ENCODE measurements at regions not wholly inside any gene's neighbourhood (a gene's known extent, or its start where the extent isn't known, plus 50 kb on each side); places are given as distances from the start of the nearest gene placed in this dataset.

GRCh38 chr2:33924586-33925169 lies 325.6 kb upstream of the FAM98A start:
- no peaks in the 10 kb centered on the region for H3K36me3 ChIP-seq (ENCODE audit: low read depth, low read length)
- intact Hi-C loops (cut with micrococcal nuclease): no loop called here
- ChIA-PET POLR2A (ENCODE audit: unreplicated experiment) (no interaction called here), CTCF (no interaction called here)
- ATAC-seq (no peak), DNase-seq (no peak)
- H3F3A ChIP-seq (ENCODE audit: low read length, unreplicated experiment): no peaks in the 10 kb centered on the region
- no peak overlapping the region for H3K4me3 ChIP-seq (ENCODE audit: low read length)
- TF ChIP-seq CTCF (conservative IDR thresholded peaks at IDR 0.05; ENCODE audit: low read depth, low read length) (no peak), EZH2 (IDR thresholded peaks at IDR 0.05; ENCODE audit: low read length, unreplicated experiment) (no peak), EZH2phosphoT487 (IDR thresholded peaks at IDR 0.05; ENCODE audit: borderline replicate concordance, low read length) (no peak)
- no peaks in the 10 kb centered on the region for H3K4me1 ChIP-seq (ENCODE audit: insufficient read depth, low read length)
- H3K9me3 ChIP-seq (ENCODE audit: low read length): no peaks in the 10 kb centered on the region
- H3K27me3 ChIP-seq (ENCODE audit: low read length): no peaks in the 10 kb centered on the region
- H4K20me1 ChIP-seq (ENCODE audit: low read length): no peaks in the 10 kb centered on the region
- no peak overlapping the region for H3K9ac ChIP-seq (ENCODE audit: low read length)
- BruUV-seq (replicated peaks): no TSS peak
- H3K27ac ChIP-seq (ENCODE audit: low read length): no peak overlapping the region
- no peaks in the 10 kb centered on the region for H3K79me2 ChIP-seq (ENCODE audit: low read length)
- H3K4me2 ChIP-seq (ENCODE audit: low read length): no peak overlapping the region
- no peak overlapping the region for H2AFZ ChIP-seq (ENCODE audit: low read length)
- H3K9me2 ChIP-seq (replicated peaks; ENCODE audit: low read length): no peaks in the 10 kb centered on the region

GRCh38 chr2:33917252-33917651 lies 318.2 kb upstream of the FAM98A start:
- no TSS peak for BruUV-seq (replicated peaks)
- Histone ChIP-seq H3K27ac (ENCODE audit: low read length) (no peak overlapping the region), H2AFZ (ENCODE audit: low read length) (no peak overlapping the region), H3K79me2 (ENCODE audit: low read length) (no peaks in the 10 kb centered on the region), H3K4me2 (ENCODE audit: low read length) (no peak overlapping the region), H3K27me3 (ENCODE audit: low read length) (no peaks in the 10 kb centered on the region), H3K4me1 (ENCODE audit: insufficient read depth, low read length) (no peaks in the 10 kb centered on the region), H3K36me3 (ENCODE audit: low read depth, low read length) (no peaks in the 10 kb centered on the region), H3K9ac (ENCODE audit: low read length) (no peak overlapping the region), H3F3A (ENCODE audit: low read length, unreplicated experiment) (no peaks in the 10 kb centered on the region), H3K9me2 (replicated peaks; ENCODE audit: low read length) (no peaks in the 10 kb centered on the region), H3K9me3 (ENCODE audit: low read length) (0 out of 2 replicates have a peak, but pooled peaks cover 5% of the 10 kb centered on the region), H3K4me3 (ENCODE audit: low read length) (no peak overlapping the region), H4K20me1 (ENCODE audit: low read length) (no peaks in the 10 kb centered on the region)
- TF ChIP-seq EZH2phosphoT487 (IDR thresholded peaks at IDR 0.05; ENCODE audit: borderline replicate concordance, low read length) (no peak), EZH2 (IDR thresholded peaks at IDR 0.05; ENCODE audit: low read length, unreplicated experiment) (no peak), CTCF (conservative IDR thresholded peaks at IDR 0.05; ENCODE audit: low read depth, low read length) (no peak)
- ChIA-PET POLR2A (ENCODE audit: unreplicated experiment) (no interaction called here), CTCF (no interaction called here)
- DNase-seq: no peak
- no peak for ATAC-seq
- intact Hi-C loops (cut with micrococcal nuclease): no loop called here

- Histone ChIP-seq H2AFZ (ENCODE audit: low read length) (no peak overlapping the region), H3K79me2 (ENCODE audit: low read length) (no peaks in the 10 kb centered on the region), H3K4me1 (ENCODE audit: insufficient read depth, low read length) (no peaks in the 10 kb centered on the region), H3K4me2 (ENCODE audit: low read length) (no peak overlapping the region), H3K36me3 (ENCODE audit: low read depth, low read length) (no peaks in the 10 kb centered on the region), H3K9me2 (replicated peaks; ENCODE audit: low read length) (no peaks in the 10 kb centered on the region), H3K9ac (ENCODE audit: low read length) (no peak overlapping the region), H3K27ac (ENCODE audit: low read length) (no peak overlapping the region), H3K4me3 (ENCODE audit: low read length) (no peak overlapping the region), H3K9me3 (ENCODE audit: low read length) (0 out of 2 replicates have a peak, but pooled peaks cover 5% of the 10 kb centered on the region), H4K20me1 (ENCODE audit: low read length) (no peaks in the 10 kb centered on the region), H3F3A (ENCODE audit: low read length, unreplicated experiment) (no peaks in the 10 kb centered on the region), H3K27me3 (ENCODE audit: low read length) (no peaks in the 10 kb centered on the region)
- intact Hi-C loops (cut with micrococcal nuclease): no loop called here
- CTCF ChIA-PET: no interaction called here
- BruUV-seq (replicated peaks): no TSS peak
- DNase-seq: no peak
- no peak for ATAC-seq
- POLR2A ChIA-PET (ENCODE audit: unreplicated experiment): no interaction called here
- TF ChIP-seq EZH2phosphoT487 (IDR thresholded peaks at IDR 0.05; ENCODE audit: borderline replicate concordance, low read length) (no peak), EZH2 (IDR thresholded peaks at IDR 0.05; ENCODE audit: low read length, unreplicated experiment) (no peak), CTCF (conservative IDR thresholded peaks at IDR 0.05; ENCODE audit: low read depth, low read length) (no peak)
These were observed 314.0 kb upstream of the FAM98A start for GRCh38 chr2:33913071-33913616.
